Mucosa of descending colon (tissue), 3 donors: ENCODE measurements at regions not wholly inside any gene's neighbourhood (a gene's known extent, or its start where the extent isn't known, plus 50 kb on each side); places are given as distances from the start of the nearest gene placed in this dataset.

Experiments
- ATAC-seq: fragments of 200-7000 bp; cut with Tn5 transposase; one replicate; pipeline ENCODE4 v1.9.1; 2020; ENCODE audit warnings: mild to moderate bottlenecking, moderate library complexity
- DNase-seq, 3 donors: peaks; one replicate each; pipeline ENCODE4 v3.0.0-alpha.2; 2020
- H3K36me3 ChIP-seq: fragments of 200-600 bp; one replicate; pipeline ENCODE4 v1.8.0; 2021; ENCODE audit warnings: low read depth, mild to moderate bottlenecking
- H3K4me1 ChIP-seq: fragments of 200-600 bp; one replicate; pipeline ENCODE4 v1.8.0; 2021; ENCODE audit warnings: low read depth, mild to moderate bottlenecking
- H3K4me3 ChIP-seq: fragments of 200-600 bp; one replicate; pipeline ENCODE4 v1.8.0; 2021; ENCODE audit warnings: mild to moderate bottlenecking
- H3K9me3 ChIP-seq: fragments of 200-600 bp; one replicate; pipeline ENCODE4 v1.8.0; 2021; ENCODE audit warnings: mild to moderate bottlenecking
- intact Hi-C, 2 donors: fragments of 100-400 bp; cut with DNase I in 1 of 2; cut with micrococcal nuclease in 1 of 2; formaldehyde crosslinking; loops; one replicate each; pipeline versions ENCODE4 v1.11.0 to v1.11.1; 2022; cut with DNase I, micrococcal nuclease
- TF ChIP-seq, protein P1 (sequence below): fragments of 200-600 bp; IDR thresholded peaks from one replicate; pipeline ENCODE4 v1.8.0; 2022; ENCODE audit warnings: antibody characterized with exemption, mild to moderate bottlenecking
- donor health status: DM: no; HTN: no; CAD: no; lungs with moderate emphysema.
- donor health status: DM: no; HTN: no; CAD: no.
- donor health status: DM: no; HTN: yes; CAD: no.

DNA sequence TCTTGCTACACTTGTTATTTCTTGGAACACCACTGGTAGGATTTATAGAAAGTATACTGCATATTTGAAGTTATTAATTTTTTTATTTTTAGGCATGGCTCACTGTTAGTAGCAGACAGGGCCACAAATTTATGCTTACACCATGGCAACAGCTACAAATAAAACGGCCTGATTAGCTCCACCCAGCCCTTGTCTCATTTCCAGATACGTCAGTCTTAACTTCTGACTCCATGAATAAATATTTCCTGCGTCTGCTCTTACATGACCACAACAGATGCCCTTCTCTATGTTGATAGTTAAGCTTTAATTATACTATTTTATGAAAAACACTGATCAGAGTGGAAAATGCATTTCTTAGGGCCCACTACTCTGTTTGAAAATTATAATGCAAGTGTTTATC, 62.3 kb upstream of the CPOX start:
- DNase-seq (no peak), ATAC-seq (no peak)
- Histone ChIP-seq H3K4me3 (no peak overlapping the region), H3K4me1 (no peaks in the 10 kb centered on the region), H3K36me3 (no peaks in the 10 kb centered on the region), H3K9me3 (no peaks in the 10 kb centered on the region)
- intact Hi-C loops = no loop called here
- TF ChIP-seq, protein P1, sequence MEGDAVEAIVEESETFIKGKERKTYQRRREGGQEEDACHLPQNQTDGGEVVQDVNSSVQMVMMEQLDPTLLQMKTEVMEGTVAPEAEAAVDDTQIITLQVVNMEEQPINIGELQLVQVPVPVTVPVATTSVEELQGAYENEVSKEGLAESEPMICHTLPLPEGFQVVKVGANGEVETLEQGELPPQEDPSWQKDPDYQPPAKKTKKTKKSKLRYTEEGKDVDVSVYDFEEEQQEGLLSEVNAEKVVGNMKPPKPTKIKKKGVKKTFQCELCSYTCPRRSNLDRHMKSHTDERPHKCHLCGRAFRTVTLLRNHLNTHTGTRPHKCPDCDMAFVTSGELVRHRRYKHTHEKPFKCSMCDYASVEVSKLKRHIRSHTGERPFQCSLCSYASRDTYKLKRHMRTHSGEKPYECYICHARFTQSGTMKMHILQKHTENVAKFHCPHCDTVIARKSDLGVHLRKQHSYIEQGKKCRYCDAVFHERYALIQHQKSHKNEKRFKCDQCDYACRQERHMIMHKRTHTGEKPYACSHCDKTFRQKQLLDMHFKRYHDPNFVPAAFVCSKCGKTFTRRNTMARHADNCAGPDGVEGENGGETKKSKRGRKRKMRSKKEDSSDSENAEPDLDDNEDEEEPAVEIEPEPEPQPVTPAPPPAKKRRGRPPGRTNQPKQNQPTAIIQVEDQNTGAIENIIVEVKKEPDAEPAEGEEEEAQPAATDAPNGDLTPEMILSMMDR = no peak

DNA sequence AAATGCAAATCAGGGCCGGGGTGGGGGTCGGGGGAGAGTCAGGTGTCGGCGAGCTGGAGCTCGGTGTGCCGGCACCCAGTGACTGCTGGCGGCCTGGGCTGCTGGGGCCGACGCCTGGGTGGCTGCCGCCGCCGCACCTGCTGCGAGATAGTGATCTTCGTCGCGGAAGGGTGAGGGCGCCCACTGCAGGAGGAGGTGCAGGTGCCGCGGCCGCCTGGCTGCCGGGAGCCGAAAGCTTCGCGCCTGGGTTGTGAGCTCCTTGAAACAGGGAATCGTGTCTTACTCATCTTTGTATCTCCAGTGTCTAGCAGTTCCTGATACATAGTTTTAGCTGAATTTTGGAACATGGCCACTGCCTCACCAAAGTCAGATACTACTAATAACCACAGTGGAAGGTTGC, 64.0 kb upstream of the CPOX start:
- no peaks in the 10 kb centered on the region for H3K4me1 ChIP-seq
- TF ChIP-seq, protein P1 = peak; percentile 28
- H3K9me3 ChIP-seq = no peaks in the 10 kb centered on the region
- DNase-seq (peak; percentile 49 to 63 (median 51)), ATAC-seq (peak; percentile 81)
- no peak overlapping the region for H3K4me3 ChIP-seq
- no peaks in the 10 kb centered on the region for H3K36me3 ChIP-seq
- intact Hi-C loops = no loop called here

DNA sequence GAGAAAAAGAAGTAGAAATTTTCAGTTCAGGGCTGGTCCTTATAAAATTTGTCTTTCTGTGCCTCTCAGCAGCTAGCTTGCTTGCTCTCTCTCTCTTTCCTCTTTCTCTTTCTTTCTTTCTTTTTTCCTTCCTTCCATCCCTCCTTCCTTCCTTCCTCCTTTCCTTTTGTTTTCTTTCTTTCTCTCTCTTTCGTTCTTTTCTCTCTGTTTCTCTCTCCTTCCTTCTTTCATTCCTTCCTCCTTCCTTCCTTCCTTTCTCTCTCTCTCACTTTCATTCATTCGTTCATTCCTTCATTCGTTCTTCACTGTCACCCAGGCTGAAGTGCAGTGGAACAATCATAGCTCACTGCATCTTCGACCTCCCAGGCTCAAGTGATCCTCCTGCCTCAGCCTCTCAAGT, 69.3 kb upstream of the CPOX start:
- Histone ChIP-seq H3K9me3 (no peaks in the 10 kb centered on the region), H3K4me3 (no peak overlapping the region), H3K36me3 (no peaks in the 10 kb centered on the region), H3K4me1 (no peaks in the 10 kb centered on the region)
- TF ChIP-seq, protein P1 = no peak
- no peak for DNase-seq
- no peak for ATAC-seq
- intact Hi-C loops = no loop called here

DNA sequence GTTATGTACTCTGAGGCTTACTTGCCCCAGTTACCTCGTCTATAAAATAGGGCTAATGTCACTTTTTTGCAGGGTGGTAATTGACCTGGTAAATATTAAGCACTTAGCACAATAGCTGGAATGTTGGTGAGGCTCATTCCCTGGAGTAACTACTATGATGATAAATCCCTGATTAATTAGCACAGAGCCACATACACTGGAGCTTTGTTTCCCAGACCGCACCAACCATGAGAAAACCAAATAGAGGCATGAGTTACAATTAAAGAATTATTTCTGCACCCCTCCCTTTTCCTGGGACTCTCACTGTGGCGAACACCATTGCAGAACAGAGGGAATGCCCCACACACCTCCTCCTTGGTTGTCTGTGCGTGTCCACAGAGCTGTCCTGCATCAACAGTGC, 76.6 kb upstream of the CPOX start:
- H3K4me1 ChIP-seq = no peaks in the 10 kb centered on the region
- H3K4me3 ChIP-seq = no peak overlapping the region
- no peaks in the 10 kb centered on the region for H3K9me3 ChIP-seq
- H3K36me3 ChIP-seq = no peaks in the 10 kb centered on the region
- no peak for DNase-seq
- ATAC-seq = no peak
- TF ChIP-seq, protein P1 = no peak
- intact Hi-C loops = no loop called here

DNA sequence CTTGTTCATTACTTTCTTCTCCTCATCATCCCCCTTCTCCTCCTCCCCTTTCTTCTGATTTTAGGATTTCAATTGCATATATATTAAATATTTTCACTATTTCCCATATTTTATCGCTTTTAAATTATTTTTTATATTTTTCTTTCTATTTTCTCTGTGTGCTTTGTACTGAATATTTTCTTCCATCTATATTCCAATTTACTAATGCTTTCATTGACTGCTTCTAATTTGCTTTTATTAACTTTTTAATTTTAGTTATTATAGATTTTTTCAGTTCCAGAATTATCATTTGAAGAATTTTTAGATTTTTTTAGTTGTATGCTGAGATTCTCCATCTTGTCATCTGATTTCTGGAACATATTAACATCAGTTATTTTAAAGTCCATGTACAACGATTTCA, 83.2 kb upstream of the ST3GAL6 start:
- H3K4me3 ChIP-seq = no peak overlapping the region
- no peak for ATAC-seq
- intact Hi-C loops = no loop called here
- H3K4me1 ChIP-seq = no peaks in the 10 kb centered on the region
- no peak for DNase-seq
- H3K36me3 ChIP-seq = no peaks in the 10 kb centered on the region
- no peaks in the 10 kb centered on the region for H3K9me3 ChIP-seq
- TF ChIP-seq, protein P1 = no peak

DNA sequence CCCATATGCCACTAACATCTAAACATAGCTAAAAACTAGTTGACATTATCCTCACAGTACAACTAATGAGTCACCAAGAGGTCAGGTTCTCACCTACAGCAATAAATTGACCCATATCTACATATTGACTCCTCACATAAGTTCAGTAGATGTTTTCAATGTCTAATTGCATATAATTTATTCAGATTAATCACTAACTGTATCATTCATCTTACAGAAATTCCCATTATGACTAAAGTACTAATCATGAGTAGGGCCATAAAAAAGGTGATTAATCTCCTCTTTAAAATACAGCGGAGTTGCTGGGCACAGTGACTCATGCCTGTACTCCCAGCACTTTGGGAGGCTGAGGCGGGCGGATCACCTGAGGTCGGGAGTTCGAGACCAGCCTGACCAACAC, 82.4 kb upstream of the ST3GAL6 start:
- Histone ChIP-seq H3K4me1 (no peaks in the 10 kb centered on the region), H3K36me3 (no peaks in the 10 kb centered on the region), H3K4me3 (no peak overlapping the region), H3K9me3 (no peaks in the 10 kb centered on the region)
- DNase-seq = no peak
- intact Hi-C loops = no loop called here
- no peak for ATAC-seq
- TF ChIP-seq, protein P1 = no peak
